SK-N-SH treated with all-trans-retinoic acid at 6 μM for 48 hours (cell line): ENCODE measurements at regions not wholly inside any gene's neighbourhood (a gene's known extent, or its start where the extent isn't known, plus 50 kb on each side); places are given as distances from the start of the nearest gene placed in this dataset.

Experiments
- ATAC-seq: fragments of 200-7000 bp; cut with Tn5 transposase; 3 replicates; pipeline ENCODE4 v1.9.1; 2020; ENCODE audit warnings: mild to moderate bottlenecking, moderate library complexity
- ARNTL ChIP-seq: fragments of 450-650 bp; formaldehyde crosslinking; IDR thresholded peaks from 2 replicates; pipeline ENCODE4 v1.5.0; 2020; ENCODE audit warnings: low read depth, mild to moderate bottlenecking, moderate library complexity, borderline replicate concordance
- CREB5 ChIP-seq: fragments of 250-450 bp; sonication (Bioruptor Pico); IDR thresholded peaks from 2 replicates; pipeline ENCODE4 v1.5.1; 2020; ENCODE audit warnings: low read depth, mild to moderate bottlenecking, moderate library complexity
- CSDC2 ChIP-seq: fragments of 250-450 bp; sonication (Bioruptor Pico); IDR thresholded peaks from 2 replicates; pipeline ENCODE4 v1.5.0; 2020; ENCODE audit warnings: mild to moderate bottlenecking, moderate library complexity
- CSRNP3 ChIP-seq: fragments of 250-450 bp; sonication (Bioruptor Pico); IDR thresholded peaks from 2 replicates; pipeline ENCODE4 v1.5.1; 2021; ENCODE audit warnings: mild to moderate bottlenecking, moderate library complexity
- ESRRG ChIP-seq: fragments of 250-450 bp; sonication (Bioruptor Pico); IDR thresholded peaks from 2 replicates; pipeline ENCODE4 v1.6.1; 2021; ENCODE audit warnings: mild to moderate bottlenecking
- ISL1 ChIP-seq: fragments of 250-450 bp; sonication (Bioruptor Pico); IDR thresholded peaks from 2 replicates; pipeline ENCODE4 v2.1.2; 2022; ENCODE audit warnings: mild to moderate bottlenecking, moderate library complexity
- OSR1 ChIP-seq: fragments of 250-450 bp; sonication (Bioruptor Pico); IDR thresholded peaks from 2 replicates; pipeline ENCODE4 v1.8.0; 2022; ENCODE audit warnings: moderate library complexity, mild to moderate bottlenecking, inconsistent platforms
- PATZ1 ChIP-seq: fragments of 250-450 bp; sonication (Bioruptor Pico); IDR thresholded peaks from 2 replicates; pipeline ENCODE4 v1.8.0; 2020; ENCODE audit warnings: mild to moderate bottlenecking, moderate library complexity, borderline replicate concordance
- POU6F1 ChIP-seq: fragments of 250-450 bp; sonication (Bioruptor Pico); IDR thresholded peaks from 2 replicates; pipeline ENCODE4 v1.8.0; 2021; ENCODE audit warnings: low read depth, mild to moderate bottlenecking, moderate library complexity, borderline replicate concordance
- PPARA ChIP-seq: fragments of 250-450 bp; sonication (Bioruptor Pico); IDR thresholded peaks from 2 replicates; pipeline ENCODE4 v1.5.0; 2020; ENCODE audit warnings: mild to moderate bottlenecking, borderline replicate concordance
- RARB ChIP-seq: fragments of 250-450 bp; sonication (Bioruptor Pico); IDR thresholded peaks from 2 replicates; pipeline ENCODE4 v1.8.0; 2021; ENCODE audit warnings: mild to moderate bottlenecking, moderate library complexity
- SNAI2 ChIP-seq: fragments of 250-450 bp; sonication (Bioruptor Pico); IDR thresholded peaks from 2 replicates; pipeline ENCODE4 v1.5.0; 2020; ENCODE audit warnings: mild to moderate bottlenecking, moderate library complexity
- TCF4 ChIP-seq: fragments of 250-450 bp; sonication (Bioruptor Pico); IDR thresholded peaks from 2 replicates; pipeline ENCODE4 v1.8.0; 2021; ENCODE audit warnings: mild to moderate bottlenecking, moderate library complexity, borderline replicate concordance
- TSHZ2 ChIP-seq: fragments of 250-450 bp; sonication (Bioruptor Pico); IDR thresholded peaks from 2 replicates; pipeline ENCODE4 v1.5.0; 2020; ENCODE audit warnings: mild to moderate bottlenecking, moderate library complexity
- ZC3H10 ChIP-seq: fragments of 250-450 bp; sonication (Bioruptor Pico); IDR thresholded peaks from 2 replicates; pipeline ENCODE4 v1.5.1; 2021; ENCODE audit warnings: mild to moderate bottlenecking, moderate library complexity
- ZFP30 ChIP-seq: fragments of 450-650 bp; formaldehyde crosslinking; IDR thresholded peaks from 2 replicates; pipeline ENCODE4 v1.5.0; 2022; ENCODE audit warnings: mild to moderate bottlenecking, moderate library complexity
- ZNF565 ChIP-seq: fragments of 450-650 bp; formaldehyde crosslinking; conservative IDR thresholded peaks from 2 replicates; pipeline ENCODE4 v1.5.0; 2020; ENCODE audit warnings: low read depth, mild to moderate bottlenecking, moderate library complexity
- ZNF70 ChIP-seq: fragments of 450-650 bp; formaldehyde crosslinking; IDR thresholded peaks from 2 replicates; pipeline ENCODE4 v1.5.0; 2020; ENCODE audit warnings: mild to moderate bottlenecking, moderate library complexity
- ZNF8 ChIP-seq: fragments of 450-650 bp; formaldehyde crosslinking; IDR thresholded peaks from 2 replicates; pipeline ENCODE4 v1.5.0; 2020; ENCODE audit warnings: mild to moderate bottlenecking, moderate library complexity

GRCh38 chr14:98564006-98564405, 708.0 kb downstream of the BCL11B start:
- no peak for ATAC-seq
- TF ChIP-seq ARNTL (CRISPR knock-in tag) (no peak), CSDC2 (CRISPR knock-in tag) (no peak), OSR1 (CRISPR knock-in tag) (no peak), ZNF565 (CRISPR knock-in tag) (no peak), ZC3H10 (CRISPR knock-in tag) (no peak), POU6F1 (CRISPR knock-in tag) (no peak), CSRNP3 (no peak), TSHZ2 (CRISPR knock-in tag) (no peak)

GRCh38 chr14:98564541-98564940, 707.5 kb downstream of the BCL11B start:
- ATAC-seq, result no peak
- TF ChIP-seq ARNTL (CRISPR knock-in tag) (no peak), TCF4 (no peak), ZNF70 (CRISPR knock-in tag) (no peak), ISL1 (no peak), RARB (CRISPR knock-in tag) (no peak), CREB5 (CRISPR knock-in tag) (no peak), ZFP30 (no peak)

- ATAC-seq, result no peak
- TF ChIP-seq ARNTL (CRISPR knock-in tag), result no peak
- no peak for TF ChIP-seq RARB (CRISPR knock-in tag)
- no peak for TF ChIP-seq PATZ1
- no peak for TF ChIP-seq ZNF8 (CRISPR knock-in tag)
- no peak for TF ChIP-seq ZNF565 (CRISPR knock-in tag)
- TF ChIP-seq CSDC2 (CRISPR knock-in tag), result no peak
- TF ChIP-seq ISL1, result no peak
- TF ChIP-seq ZC3H10 (CRISPR knock-in tag), result no peak
- no peak for TF ChIP-seq PPARA (CRISPR knock-in tag)
- no peak for TF ChIP-seq ESRRG (CRISPR knock-in tag)
- no peak for TF ChIP-seq TCF4
- no peak for TF ChIP-seq SNAI2 (CRISPR knock-in tag)
- no peak for TF ChIP-seq CREB5 (CRISPR knock-in tag)
- TF ChIP-seq, all 23 proteins: peak for 0
These were observed 700.9 kb downstream of the BCL11B start for GRCh38 chr14:98571104-98571503.
